GM13977 (cell line): ENCODE measurements at regions not wholly inside any gene's neighbourhood (a gene's known extent, or its start where the extent isn't known, plus 50 kb on each side); places are given as distances from the start of the nearest gene placed in this dataset.

ENCODE experiments used
- DNase-seq: peaks from one replicate; pipeline ENCODE4 v3.0.0; 2012; ENCODE audit warnings: low spot score
- CTCF ChIP-seq: IDR thresholded peaks from 2 replicates; pipeline ENCODE4 v1.5.1; 2012; ENCODE audit warnings: mild to moderate bottlenecking, control low read depth; ENCODE audit not compliant: insufficient read depth; ENCODE audit errors: extremely low read depth, missing control alignments
- in situ Hi-C: fragments of 300-500 bp; cut with MboI; formaldehyde crosslinking; loops from one replicate; pipeline ENCODE4 v1.12.0; 2022; ENCODE audit warnings: low sequenced_read_pairs, low pct_unique_long_range_greater_than_20kb, mixed read lengths, inconsistent platforms; ENCODE audit not compliant: unreplicated experiment

GRCh38 chr4:100803751-100804150 lies 285.9 kb upstream of the EMCN start:
- no peak for TF ChIP-seq CTCF
- in situ Hi-C loops, result no loop called here

GRCh38 chr4:100799761-100800539 lies 282.1 kb upstream of the EMCN start:
- DNase-seq, result no peak
- in situ Hi-C loops, result no loop called here
- TF ChIP-seq CTCF, result no peak

More at GRCh38 chr4:100803751-100804150, 285.9 kb upstream of the EMCN start:
- no peak for DNase-seq

GRCh38 chr4:100797791-100798190 lies 280.0 kb upstream of the EMCN start:
- in situ Hi-C loops, result no loop called here
- no peak for DNase-seq
- TF ChIP-seq CTCF, result no peak

GRCh38 chr4:100797356-100797755 lies 279.5 kb upstream of the EMCN start:
- TF ChIP-seq CTCF, result no peak
- in situ Hi-C loops, result no loop called here
- DNase-seq, result no peak

GRCh38 chr4:100796332-100796731 lies 278.5 kb upstream of the EMCN start:
- in situ Hi-C loops, result no loop called here
- no peak for DNase-seq
- no peak for TF ChIP-seq CTCF

- in situ Hi-C loops, result no loop called here
- TF ChIP-seq CTCF, result no peak
- DNase-seq, result no peak
Measured at GRCh38 chr4:100795581-100795980, 277.8 kb upstream of the EMCN start.
